Lower leg skin (tissue), 3 donors: ENCODE measurements at regions not wholly inside any gene's neighbourhood (a gene's known extent, or its start where the extent isn't known, plus 50 kb on each side); places are given as distances from the start of the nearest gene placed in this dataset.

Experiments
- CTCF ChIP-seq, 3 donors: fragments of 450-650 bp; IDR thresholded peaks; one replicate each; pipeline ENCODE4 v1.5.1; 2016; ENCODE audit warnings: antibody characterized with exemption in 3 of 3, mild to moderate bottlenecking in 3 of 3, moderate library complexity in 2 of 3
- POLR2A ChIP-seq, 2 donors: fragments of 450-650 bp; IDR thresholded peaks; one replicate each; pipeline ENCODE4 v1.6.1; 2016 to 2017; ENCODE audit warnings: antibody characterized with exemption in 2 of 2, mild to moderate bottlenecking in 1 of 2, moderate library complexity in 1 of 2

GRCh38 chr9:13923381-13923780 lies 390.6 kb downstream of the NFIB start:
- TF ChIP-seq CTCF (IDR thresholded peaks at IDR 0.05) (no peak), POLR2A (IDR thresholded peaks at IDR 0.05) (no peak)
